ENCODE measurements at regions not wholly inside any gene's neighbourhood (a gene's known extent, or its start where the extent isn't known, plus 50 kb on each side); places are given as distances from the start of the nearest gene placed in this dataset.

DNA sequence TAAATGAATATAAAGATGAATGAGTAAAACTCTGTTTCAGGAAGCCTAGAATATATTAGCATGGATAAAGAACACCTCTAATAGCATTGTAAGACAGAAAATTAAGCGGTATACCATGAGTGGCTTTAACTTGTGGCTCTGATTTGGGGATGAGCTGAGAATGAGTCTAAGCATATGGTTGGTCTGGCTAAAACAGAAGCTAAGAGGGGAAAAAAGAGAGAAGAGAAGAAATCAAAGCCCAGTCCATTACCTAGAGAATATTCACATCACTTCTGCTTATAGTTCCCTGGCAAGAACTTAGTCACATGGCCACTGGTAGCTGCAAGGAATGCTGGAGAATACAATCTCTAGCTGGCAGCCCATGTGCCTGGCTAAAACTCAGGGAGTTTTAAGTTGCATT is 414.5 kb downstream of the PRDM5 start:
- Histone ChIP-seq H3K79me1 (ENCODE audit: low read depth in 1 of 2, low read length in 2 of 2) (no peaks in the 10 kb centered on the region), H2BK5ac (ENCODE audit: low read depth, low read length, poor library complexity, severe bottlenecking) (no peak overlapping the region), H4K5ac (ENCODE audit: low read depth, low read length) (no peak overlapping the region), H3K23ac (ENCODE audit: low read depth, low read length) (no peak overlapping the region), H3K9ac (ENCODE audit: low read depth, low read length) (no peak overlapping the region), H3K4me3 (ENCODE audit: insufficient read depth, low read depth, low read length) (no peak overlapping the region), H3K27ac (ENCODE audit: insufficient read depth, low read length) (no peak overlapping the region), H2AFZ (replicated peaks; ENCODE audit: low read length, poor library complexity) (no peak overlapping the region), H3K14ac (replicated peaks; ENCODE audit: low read depth, low read length) (no peak overlapping the region), H2BK15ac (ENCODE audit: low read depth, low read length) (no peak overlapping the region), H4K91ac (ENCODE audit: insufficient read depth, low read depth, low read length) (no peak overlapping the region), H2BK20ac (ENCODE audit: low read depth, low read length) (no peak overlapping the region), H3K9me3 (ENCODE audit: control insufficient read depth, insufficient read depth, low read length) (no peaks in the 10 kb centered on the region), H3K4me1 (ENCODE audit: control insufficient read depth, insufficient read depth, low read length) (no peaks in the 10 kb centered on the region), H3K18ac (ENCODE audit: low read depth, low read length) (no peak overlapping the region), H3K36me3 (ENCODE audit: control insufficient read depth, insufficient read depth, low read length) (no peaks in the 10 kb centered on the region), H4K8ac (ENCODE audit: low read depth in 2 of 2, low read length in 2 of 2) (no peak overlapping the region), H3K9me1 (ENCODE audit: insufficient read depth, low read length) (no peaks in the 10 kb centered on the region), H3K4me2 (ENCODE audit: low read depth, low read length) (no peak overlapping the region), H2AK5ac (ENCODE audit: low read depth, low read length) (no peak overlapping the region), H2BK120ac (ENCODE audit: low read depth, low read length) (no peak overlapping the region), H3K4ac (ENCODE audit: low read depth, low read length) (no peak overlapping the region), H3K56ac (ENCODE audit: extremely low read depth, insufficient read depth, low read length) (no peak overlapping the region), H2AK9ac (replicated peaks; ENCODE audit: low read depth, low read length, poor library complexity) (no peak overlapping the region), H3K27me3 (ENCODE audit: control insufficient read depth, insufficient read depth, low read length) (no peaks in the 10 kb centered on the region), H4K20me1 (ENCODE audit: insufficient read depth, low read length) (no peaks in the 10 kb centered on the region)
- DNase-seq (no peak), ATAC-seq (ENCODE audit: low read depth) (no peak)
- intact Hi-C loops (cut with micrococcal nuclease) (no loop called here), dilution Hi-C loops (cut with HindIII; ENCODE audit: low sequenced_read_pairs, unreplicated experiment) (no loop called here), in situ Hi-C loops (cut with MboI; ENCODE audit: low sequenced_read_pairs) (no loop called here)
- no CpG with 5 or more reads among the region's 1 CpG for WGBS, 2 experiments (ENCODE audit: extremely low coverage in 2 of 2, insufficient read length in 1 of 2)
- no peak for TF ChIP-seq MXI1 (IDR thresholded peaks at IDR 0.05; ENCODE audit: borderline replicate concordance, low read depth, low read length)
- no peak for TF ChIP-seq RCOR1 (IDR thresholded peaks at IDR 0.05; ENCODE audit: insufficient replicate concordance, low read length)
- TF ChIP-seq FOS (IDR thresholded peaks at IDR 0.05; ENCODE audit: low read depth, low read length), result no peak
- POLR2A ChIA-PET (ENCODE audit: unreplicated experiment), result no interaction called here
- no TSS peak for BruUV-seq (replicated peaks)
- CTCF ChIA-PET, result no interaction called here

Measured in IMR-90 (cell line).